Activated T-cell treated with anti-CD3 and anti-CD28 coated beads for 48 hours (primary cell): ENCODE measurements at regions not wholly inside any gene's neighbourhood (a gene's known extent, or its start where the extent isn't known, plus 50 kb on each side); places are given as distances from the start of the nearest gene placed in this dataset.
"Not testable (repeated sequence)": the region's sequence is repeated elsewhere in the genome, so short reads cannot be mapped to it uniquely, and the experiment has no call there.

Source experiments
- DNase-seq: peaks from one replicate; pipeline ENCODE4 v3.0.0-alpha.2; 2020; ENCODE audit warnings: low read depth

GRCh38 chr22:48307931-48308330, 1519.7 kb downstream of the BRD1 start:
- DNase-seq = no peak

DNA sequence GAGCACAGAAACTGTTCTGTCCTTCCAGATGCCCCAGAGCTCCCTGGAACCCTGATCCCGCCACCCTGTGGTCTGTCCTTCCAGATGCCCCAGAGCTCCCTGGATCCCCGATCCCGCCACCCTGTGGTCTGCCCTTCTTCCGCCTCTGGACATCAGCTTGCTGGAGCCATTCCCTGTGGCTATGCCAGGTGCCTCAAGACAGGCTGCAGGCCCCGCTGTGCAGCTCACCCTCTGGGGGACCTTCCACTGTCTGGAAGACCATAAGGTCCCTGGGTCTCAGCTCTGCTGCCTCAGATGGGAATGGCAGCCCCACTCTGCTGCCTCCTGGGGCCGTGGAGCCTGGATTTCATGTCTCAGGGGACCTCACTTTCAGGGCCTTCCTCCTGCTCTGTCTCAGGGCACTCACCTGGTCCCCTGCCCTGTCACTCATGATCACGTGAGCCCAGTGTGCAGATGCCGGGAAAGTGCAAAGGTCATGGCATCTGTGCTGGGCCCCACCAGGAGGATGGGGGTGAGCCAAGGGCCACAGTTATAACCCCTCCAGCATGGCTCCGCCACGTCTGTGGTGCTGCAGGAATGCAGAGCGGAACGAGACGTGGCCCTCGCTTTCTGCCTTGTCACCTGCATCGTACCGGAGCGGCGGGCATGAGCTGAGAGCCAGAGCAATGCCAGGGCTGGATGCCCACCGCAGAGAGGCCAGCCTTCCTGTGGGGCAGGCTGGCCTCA, 1520.7 kb downstream of the BRD1 start:
- DNase-seq = no peak

- no peak for DNase-seq
These were observed 1521.4 kb downstream of the BRD1 start for GRCh38 chr22:48306284-48306683.

DNA sequence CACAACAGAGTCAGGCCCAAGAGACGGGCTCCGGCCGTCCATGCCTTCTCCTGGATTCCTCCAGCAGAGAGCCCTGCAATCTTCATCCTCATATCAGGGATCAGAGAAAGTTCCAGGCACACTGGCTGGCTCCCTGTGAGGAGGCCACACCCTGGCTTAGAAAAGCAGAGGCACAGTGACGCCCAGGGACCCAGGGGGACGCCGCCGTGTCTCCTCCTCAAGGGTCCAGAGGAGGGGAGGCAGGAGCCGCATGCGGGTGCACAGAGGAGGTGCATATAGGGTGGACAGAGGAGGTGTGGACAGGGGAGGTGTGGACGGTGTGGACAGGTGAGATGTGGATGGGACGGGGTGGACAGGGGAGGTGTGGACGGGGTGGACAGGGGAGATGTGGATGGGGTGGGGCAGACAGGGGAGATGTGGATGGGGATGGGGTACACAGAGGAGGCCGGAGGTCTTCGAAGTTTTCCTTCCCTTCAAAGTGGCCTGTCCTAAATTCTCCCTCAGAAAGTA, 1521.9 kb downstream of the BRD1 start:
- DNase-seq = no peak

DNA sequence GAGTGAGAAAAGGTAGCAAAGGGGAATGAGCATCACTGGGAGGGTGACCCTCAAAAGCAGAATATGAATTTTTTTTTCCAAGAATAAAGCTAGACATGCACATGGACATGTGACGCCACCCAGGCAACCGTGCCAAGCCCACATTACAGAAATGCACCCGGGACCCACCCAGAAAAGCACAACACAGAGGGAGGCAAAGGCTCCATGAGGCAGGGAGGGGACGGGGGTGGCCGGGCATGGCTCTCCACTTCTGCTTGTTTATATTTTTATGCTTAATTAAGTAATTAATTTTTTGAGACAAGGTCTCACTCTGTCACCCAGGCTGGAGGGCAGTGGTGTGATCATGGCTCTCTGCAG, 1524.3 kb downstream of the BRD1 start:
- DNase-seq = no peak

- no peak for DNase-seq
These were observed 1524.9 kb downstream of the BRD1 start for GRCh38 chr22:48302657-48303368.

- no peak for DNase-seq
These were observed 1525.8 kb downstream of the BRD1 start for GRCh38 chr22:48301908-48302307.

GRCh38 chr22:48301421-48301820, 1526.3 kb downstream of the BRD1 start:
- no peak for DNase-seq

- DNase-seq = no peak
These were observed 1526.8 kb downstream of the BRD1 start for GRCh38 chr22:48300877-48301276.

- DNase-seq = no peak
These were observed 1527.9 kb downstream of the BRD1 start for GRCh38 chr22:48299801-48300200.

DNA sequence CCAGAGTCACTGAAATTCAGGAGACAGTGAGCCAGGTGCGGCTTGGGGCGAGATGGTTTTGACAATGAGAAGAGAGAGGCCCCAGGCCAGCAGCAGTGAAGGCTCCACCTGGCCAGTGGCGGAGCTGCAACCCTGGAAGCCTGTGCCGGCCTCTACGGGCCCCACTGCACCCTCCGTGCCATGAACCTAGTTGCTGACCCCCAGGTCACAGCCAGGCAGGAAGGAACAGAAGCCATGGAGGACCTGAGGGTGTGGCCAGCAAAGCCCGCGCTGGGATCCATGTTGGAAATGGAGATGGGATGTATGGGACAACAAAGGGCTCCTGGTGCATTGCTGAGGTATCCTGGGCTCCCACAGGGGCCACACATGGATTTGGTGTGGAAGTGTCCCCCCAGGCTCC, 1528.5 kb downstream of the BRD1 start:
- DNase-seq = no peak

- DNase-seq = no peak
These were observed 1530.4 kb downstream of the BRD1 start for GRCh38 chr22:48297296-48297695.

DNA sequence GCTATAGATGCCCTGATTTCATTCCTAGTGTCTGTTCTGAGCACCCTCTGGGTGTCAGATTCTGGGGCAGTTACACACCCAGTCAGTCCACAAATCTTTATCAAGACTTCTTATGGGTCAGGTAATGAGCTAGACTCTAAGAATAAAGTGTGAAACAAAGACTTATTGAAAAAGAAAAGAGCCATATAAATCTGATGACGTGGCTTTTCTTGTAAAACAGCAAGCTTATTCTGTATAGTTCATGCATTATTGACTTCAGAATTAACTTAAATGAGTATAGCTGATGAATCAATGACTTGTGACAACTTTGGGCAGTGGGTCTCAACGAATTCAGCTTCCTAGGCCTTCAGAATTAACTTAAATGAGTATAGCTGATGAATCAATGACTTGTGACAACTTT, 1527.5 kb downstream of the TBC1D22A start:
- DNase-seq = not testable (repeated sequence)

DNA sequence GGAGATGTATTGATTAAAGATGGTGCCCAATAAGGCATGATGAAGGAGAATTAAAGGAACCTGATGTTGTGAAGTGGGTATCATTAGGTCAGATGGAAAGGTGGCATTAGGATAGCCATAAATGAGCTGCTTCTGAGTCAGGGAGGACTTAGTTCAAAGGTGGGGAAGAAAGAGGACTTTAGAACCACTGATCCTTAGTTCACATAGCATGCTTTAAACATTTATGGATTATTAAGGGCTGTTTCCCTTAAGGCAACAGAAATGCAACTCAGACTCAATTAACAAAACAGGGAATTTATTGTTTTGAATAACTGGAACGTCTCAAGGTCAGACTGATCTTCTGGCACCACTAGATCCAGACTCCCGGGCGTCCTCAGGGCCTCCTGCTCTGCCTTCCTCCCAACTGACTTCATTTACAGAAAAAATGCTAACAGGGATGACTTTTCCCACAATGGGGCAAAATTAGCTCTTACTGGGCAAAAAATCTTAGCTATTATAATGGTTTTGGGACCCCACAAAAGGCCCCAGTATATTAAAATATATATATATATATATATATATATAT, 1526.0 kb downstream of the TBC1D22A start:
- no peak for DNase-seq

GRCh38 chr22:48287031-48287430, 1524.6 kb downstream of the TBC1D22A start:
- DNase-seq = no peak

DNA sequence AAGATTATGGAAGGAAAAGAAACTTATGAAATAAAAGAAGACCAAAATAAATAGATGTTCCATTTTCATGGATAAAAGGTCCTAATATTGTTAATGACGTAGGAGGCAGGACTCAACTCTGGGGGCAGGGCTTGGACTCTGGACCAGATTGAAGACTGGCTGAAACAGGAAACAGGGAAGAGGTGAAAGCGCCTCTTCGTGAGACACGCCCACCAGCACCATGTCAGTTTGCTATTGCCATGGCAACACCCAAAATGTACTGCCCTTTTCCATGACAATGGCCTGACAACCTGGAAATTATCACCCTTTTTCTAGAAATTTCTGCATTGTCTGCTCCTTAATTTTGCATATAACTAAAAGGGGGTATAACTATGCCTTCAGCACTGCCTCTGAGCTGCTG, 1522.2 kb downstream of the TBC1D22A start:
- no peak for DNase-seq

GRCh38 chr22:48282804-48283203, 1520.4 kb downstream of the TBC1D22A start:
- DNase-seq = no peak

- no peak for DNase-seq
These were observed 1517.0 kb downstream of the TBC1D22A start for GRCh38 chr22:48279461-48279756.

GRCh38 chr22:48278620-48279460, 1516.4 kb downstream of the TBC1D22A start:
- DNase-seq = no peak

- no peak for DNase-seq
These were observed 1515.6 kb downstream of the TBC1D22A start for GRCh38 chr22:48277868-48278581.

- no peak for DNase-seq
These were observed 1514.8 kb downstream of the TBC1D22A start for GRCh38 chr22:48276994-48277867.
